RWPE2 (cell line): ENCODE measurements at regions not wholly inside any gene's neighbourhood (a gene's known extent, or its start where the extent isn't known, plus 50 kb on each side); places are given as distances from the start of the nearest gene placed in this dataset.
A peak's percentile ranks its signal among the peaks of the same experiment; 100 is the strongest.

Source experiments
- ATAC-seq: fragments of 200-7000 bp; cut with Tn5 transposase; 3 replicates; pipeline ENCODE4 v1.9.1; 2021; ENCODE audit warnings: low read depth
- DNase-seq: peaks from one replicate; pipeline ENCODE4 v3.0.0-alpha.2; 2020; ENCODE audit warnings: low spot score
- H3K27ac ChIP-seq: fragments of 450-650 bp; 2 replicates; pipeline ENCODE4 v1.5.1; 2017; ENCODE audit warnings: mild to moderate bottlenecking; ENCODE audit not compliant: poor library complexity, severe bottlenecking
- H3K27me3 ChIP-seq: fragments of 250-450 bp; sonication (Bioruptor Pico); 2 replicates; pipeline ENCODE4 v1.5.1; 2021; ENCODE audit warnings: mild to moderate bottlenecking, moderate library complexity; ENCODE audit not compliant: insufficient read depth, poor library complexity, severe bottlenecking
- H3K36me3 ChIP-seq: fragments of 250-450 bp; sonication (Bioruptor Pico); 2 replicates; pipeline ENCODE4 v1.5.1; 2020; ENCODE audit warnings: low read depth, mild to moderate bottlenecking, moderate library complexity
- H3K4me1 ChIP-seq: fragments of 250-450 bp; sonication (Bioruptor Pico); 2 replicates; pipeline ENCODE4 v1.5.1; 2021; ENCODE audit warnings: mild to moderate bottlenecking, moderate library complexity; ENCODE audit not compliant: insufficient read depth, poor library complexity, severe bottlenecking
- H3K4me3 ChIP-seq: fragments of 250-450 bp; sonication (Bioruptor Pico); 2 replicates; pipeline ENCODE4 v1.5.1; 2021; ENCODE audit warnings: mild to moderate bottlenecking, moderate library complexity; ENCODE audit not compliant: severe bottlenecking
- H3K9me3 ChIP-seq: fragments of 250-450 bp; sonication (Bioruptor Pico); 2 replicates; pipeline ENCODE4 v1.5.1; 2021; ENCODE audit warnings: mild to moderate bottlenecking, moderate library complexity; ENCODE audit not compliant: severe bottlenecking
- CTCF ChIP-seq: fragments of 450-650 bp; IDR thresholded peaks from one replicate; pipeline ENCODE4 v1.5.1; 2017; ENCODE audit warnings: mild to moderate bottlenecking, moderate library complexity; ENCODE audit not compliant: poor library complexity, severe bottlenecking

- peak; percentile 94 for TF ChIP-seq CTCF
- DNase-seq (no peak), ATAC-seq (peak; percentile 79; the same call in 2 of the 3 replicates)
- Histone ChIP-seq H3K4me3 (no peak overlapping the region), H3K4me1 (no peaks in the 10 kb centered on the region), H3K9me3 (no peaks in the 10 kb centered on the region), H3K27ac (no peak overlapping the region), H3K36me3 (no peaks in the 10 kb centered on the region), H3K27me3 (no peaks in the 10 kb centered on the region)
Measured at GRCh38 chr1:96966536-96967138, 245.1 kb downstream of the PTBP2 start.

GRCh38 chr1:96967311-96967710 lies 245.7 kb downstream of the PTBP2 start:
- Histone ChIP-seq H3K27me3 (no peaks in the 10 kb centered on the region), H3K4me1 (no peaks in the 10 kb centered on the region), H3K4me3 (no peak overlapping the region), H3K27ac (no peak overlapping the region), H3K9me3 (no peaks in the 10 kb centered on the region), H3K36me3 (no peaks in the 10 kb centered on the region)
- no peak for TF ChIP-seq CTCF
- DNase-seq = no peak
- ATAC-seq = no peak

DNA sequence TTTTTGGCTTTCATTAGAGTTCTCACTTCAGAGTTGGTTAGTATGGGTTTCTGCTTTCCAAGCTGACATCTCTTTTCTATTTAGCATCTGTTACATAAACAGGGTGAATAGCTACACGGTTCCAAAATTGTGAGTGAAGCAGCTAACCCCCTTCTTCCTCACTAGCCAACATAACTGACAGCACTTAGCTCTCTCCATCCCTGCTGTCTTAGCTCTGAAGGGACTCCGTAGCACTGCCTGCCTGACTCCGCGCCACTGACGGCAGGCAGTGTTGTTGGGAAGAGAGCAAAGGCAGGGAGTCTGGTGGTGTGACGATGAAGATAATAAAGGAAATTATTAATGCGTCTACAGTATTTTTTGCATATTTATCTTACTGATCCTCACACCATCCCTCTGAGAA lies 247.0 kb downstream of the PTBP2 start:
- Histone ChIP-seq H3K9me3 (no peaks in the 10 kb centered on the region), H3K27me3 (no peaks in the 10 kb centered on the region), H3K4me3 (no peak overlapping the region), H3K4me1 (no peaks in the 10 kb centered on the region), H3K27ac (no peak overlapping the region), H3K36me3 (no peaks in the 10 kb centered on the region)
- DNase-seq (no peak), ATAC-seq (no peak)
- no peak for TF ChIP-seq CTCF

DNA sequence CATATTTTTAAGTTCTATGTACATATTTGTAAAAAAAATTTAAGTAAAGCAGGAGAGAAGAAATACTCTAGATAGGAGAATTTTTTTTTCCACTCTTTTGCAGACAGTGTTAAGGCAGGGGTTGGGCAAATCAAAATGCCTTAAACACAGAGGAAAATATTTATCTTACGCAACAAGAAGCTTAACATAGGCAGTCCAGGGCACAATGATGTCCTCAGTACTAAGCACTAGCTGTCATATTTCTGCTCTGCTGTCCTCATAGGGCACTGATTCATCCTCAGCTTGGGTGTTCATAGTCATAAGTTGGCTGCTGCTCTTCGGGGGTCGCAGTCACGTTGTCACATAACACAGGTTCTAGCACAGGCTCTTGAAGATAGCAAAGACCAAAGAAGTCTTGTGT lies 247.4 kb downstream of the PTBP2 start:
- DNase-seq (no peak), ATAC-seq (no peak)
- no peak overlapping the region for H3K4me3 ChIP-seq
- H3K36me3 ChIP-seq = no peaks in the 10 kb centered on the region
- H3K27me3 ChIP-seq = no peaks in the 10 kb centered on the region
- H3K4me1 ChIP-seq = no peaks in the 10 kb centered on the region
- no peak overlapping the region for H3K27ac ChIP-seq
- no peaks in the 10 kb centered on the region for H3K9me3 ChIP-seq
- TF ChIP-seq CTCF = no peak

DNA sequence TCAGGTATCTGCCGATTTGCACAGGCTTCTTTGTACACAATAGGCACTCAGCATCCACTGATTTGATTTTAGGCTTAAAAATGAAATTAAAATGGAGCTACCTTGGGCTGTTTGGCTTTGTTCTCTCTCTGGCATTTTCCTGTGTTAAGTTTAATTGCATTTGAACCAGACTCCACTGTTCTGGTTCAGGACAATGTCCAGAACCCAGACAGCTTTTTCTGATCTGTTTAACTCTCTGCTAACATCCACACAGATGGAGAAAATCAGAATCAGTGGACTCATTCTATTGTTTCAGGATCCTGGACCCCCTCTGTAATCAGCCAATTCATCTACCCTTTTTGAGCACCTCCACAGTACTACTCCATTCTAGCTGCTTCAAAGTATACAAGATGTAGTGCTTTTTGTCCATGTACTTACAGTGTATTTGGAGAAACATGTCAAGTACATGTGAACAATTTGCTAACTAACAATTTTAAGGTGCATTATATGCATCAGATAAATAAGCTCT lies 248.1 kb downstream of the PTBP2 start:
- H3K27ac ChIP-seq = no peak overlapping the region
- no peaks in the 10 kb centered on the region for H3K27me3 ChIP-seq
- no peaks in the 10 kb centered on the region for H3K9me3 ChIP-seq
- DNase-seq (no peak), ATAC-seq (no peak)
- H3K36me3 ChIP-seq = no peaks in the 10 kb centered on the region
- no peaks in the 10 kb centered on the region for H3K4me1 ChIP-seq
- TF ChIP-seq CTCF = no peak
- no peak overlapping the region for H3K4me3 ChIP-seq
